SK-N-SH treated with all-trans-retinoic acid at 6 μM for 48 hours (cell line): ENCODE measurements at regions not wholly inside any gene's neighbourhood (a gene's known extent, or its start where the extent isn't known, plus 50 kb on each side); places are given as distances from the start of the nearest gene placed in this dataset.
A peak's percentile ranks its signal among the peaks of the same experiment; 100 is the strongest.

ENCODE experiments used
- ATAC-seq: fragments of 200-7000 bp; cut with Tn5 transposase; 3 replicates; pipeline ENCODE4 v1.9.1; 2020; ENCODE audit warnings: mild to moderate bottlenecking, moderate library complexity
- ARNTL ChIP-seq: fragments of 450-650 bp; formaldehyde crosslinking; IDR thresholded peaks from 2 replicates; pipeline ENCODE4 v1.5.0; 2020; ENCODE audit warnings: low read depth, mild to moderate bottlenecking, moderate library complexity, borderline replicate concordance
- CSDC2 ChIP-seq: fragments of 250-450 bp; sonication (Bioruptor Pico); IDR thresholded peaks from 2 replicates; pipeline ENCODE4 v1.5.0; 2020; ENCODE audit warnings: mild to moderate bottlenecking, moderate library complexity
- ESRRG ChIP-seq: fragments of 250-450 bp; sonication (Bioruptor Pico); IDR thresholded peaks from 2 replicates; pipeline ENCODE4 v1.6.1; 2021; ENCODE audit warnings: mild to moderate bottlenecking
- GLIS3 ChIP-seq: fragments of 250-450 bp; sonication (Bioruptor Pico); IDR thresholded peaks from 2 replicates; pipeline ENCODE4 v1.5.0; 2020; ENCODE audit warnings: mild to moderate bottlenecking, moderate library complexity
- ISL1 ChIP-seq: fragments of 250-450 bp; sonication (Bioruptor Pico); IDR thresholded peaks from 2 replicates; pipeline ENCODE4 v2.1.2; 2022; ENCODE audit warnings: mild to moderate bottlenecking, moderate library complexity
- OSR1 ChIP-seq: fragments of 250-450 bp; sonication (Bioruptor Pico); IDR thresholded peaks from 2 replicates; pipeline ENCODE4 v1.8.0; 2022; ENCODE audit warnings: moderate library complexity, mild to moderate bottlenecking, inconsistent platforms
- PPARA ChIP-seq: fragments of 250-450 bp; sonication (Bioruptor Pico); IDR thresholded peaks from 2 replicates; pipeline ENCODE4 v1.5.0; 2020; ENCODE audit warnings: mild to moderate bottlenecking, borderline replicate concordance
- RARB ChIP-seq: fragments of 250-450 bp; sonication (Bioruptor Pico); IDR thresholded peaks from 2 replicates; pipeline ENCODE4 v1.8.0; 2021; ENCODE audit warnings: mild to moderate bottlenecking, moderate library complexity
- SNAI2 ChIP-seq: fragments of 250-450 bp; sonication (Bioruptor Pico); IDR thresholded peaks from 2 replicates; pipeline ENCODE4 v1.5.0; 2020; ENCODE audit warnings: mild to moderate bottlenecking, moderate library complexity
- TOX ChIP-seq: fragments of 250-450 bp; sonication (Bioruptor Pico); IDR thresholded peaks from 2 replicates; pipeline ENCODE4 v1.8.0; 2021; ENCODE audit warnings: mild to moderate bottlenecking, moderate library complexity, borderline replicate concordance
- ZC3H10 ChIP-seq: fragments of 250-450 bp; sonication (Bioruptor Pico); IDR thresholded peaks from 2 replicates; pipeline ENCODE4 v1.5.1; 2021; ENCODE audit warnings: mild to moderate bottlenecking, moderate library complexity
- ZFP3 ChIP-seq: fragments of 250-450 bp; sonication (Bioruptor Pico); IDR thresholded peaks from 2 replicates; pipeline ENCODE4 v1.5.0; 2020; ENCODE audit warnings: mild to moderate bottlenecking, moderate library complexity
- ZFP30 ChIP-seq: fragments of 450-650 bp; formaldehyde crosslinking; IDR thresholded peaks from 2 replicates; pipeline ENCODE4 v1.5.0; 2022; ENCODE audit warnings: mild to moderate bottlenecking, moderate library complexity
- ZNF565 ChIP-seq: fragments of 450-650 bp; formaldehyde crosslinking; conservative IDR thresholded peaks from 2 replicates; pipeline ENCODE4 v1.5.0; 2020; ENCODE audit warnings: low read depth, mild to moderate bottlenecking, moderate library complexity
- ZNF70 ChIP-seq: fragments of 450-650 bp; formaldehyde crosslinking; IDR thresholded peaks from 2 replicates; pipeline ENCODE4 v1.5.0; 2020; ENCODE audit warnings: mild to moderate bottlenecking, moderate library complexity
- TF ChIP-seq, protein P1 (sequence below): fragments of 250-450 bp; sonication (Bioruptor Pico); IDR thresholded peaks from 2 replicates; pipeline ENCODE4 v1.8.0; 2020; ENCODE audit warnings: mild to moderate bottlenecking, moderate library complexity, borderline replicate concordance
- TF ChIP-seq, protein P2 (sequence below): fragments of 250-450 bp; sonication (Bioruptor Pico); IDR thresholded peaks from 2 replicates; pipeline ENCODE4 v1.5.1; 2020; ENCODE audit warnings: low read depth, mild to moderate bottlenecking, moderate library complexity
- TF ChIP-seq, protein P3 (sequence below): fragments of 250-450 bp; sonication (Bioruptor Pico); IDR thresholded peaks from 2 replicates; pipeline ENCODE4 v1.5.0; 2020; ENCODE audit warnings: mild to moderate bottlenecking, moderate library complexity
- TF ChIP-seq, protein P4 (sequence below): fragments of 250-450 bp; sonication (Bioruptor Pico); IDR thresholded peaks from 2 replicates; pipeline ENCODE4 v1.8.0; 2021; ENCODE audit warnings: low read depth, mild to moderate bottlenecking, moderate library complexity, borderline replicate concordance

DNA sequence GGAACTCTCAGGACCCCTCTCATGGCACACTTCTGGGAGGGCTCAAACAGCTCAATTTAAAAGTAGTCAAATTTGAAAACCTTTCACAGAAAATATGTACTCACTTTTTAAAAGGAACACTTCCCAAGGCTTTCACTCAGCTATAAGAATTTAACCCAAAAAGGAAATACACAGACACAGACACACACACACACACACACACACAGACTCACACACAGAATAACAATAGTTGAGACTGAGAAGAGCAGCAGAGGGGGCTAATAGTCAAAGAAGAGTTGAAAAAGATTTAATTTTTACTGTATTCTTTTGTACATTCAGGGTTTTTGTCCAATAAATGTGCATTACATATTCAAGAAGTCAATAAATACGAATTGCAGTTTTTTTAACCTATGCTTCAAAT is 211.4 kb downstream of the HACE1 start:
- no peak for TF ChIP-seq ZC3H10
- TF ChIP-seq, protein P1, sequence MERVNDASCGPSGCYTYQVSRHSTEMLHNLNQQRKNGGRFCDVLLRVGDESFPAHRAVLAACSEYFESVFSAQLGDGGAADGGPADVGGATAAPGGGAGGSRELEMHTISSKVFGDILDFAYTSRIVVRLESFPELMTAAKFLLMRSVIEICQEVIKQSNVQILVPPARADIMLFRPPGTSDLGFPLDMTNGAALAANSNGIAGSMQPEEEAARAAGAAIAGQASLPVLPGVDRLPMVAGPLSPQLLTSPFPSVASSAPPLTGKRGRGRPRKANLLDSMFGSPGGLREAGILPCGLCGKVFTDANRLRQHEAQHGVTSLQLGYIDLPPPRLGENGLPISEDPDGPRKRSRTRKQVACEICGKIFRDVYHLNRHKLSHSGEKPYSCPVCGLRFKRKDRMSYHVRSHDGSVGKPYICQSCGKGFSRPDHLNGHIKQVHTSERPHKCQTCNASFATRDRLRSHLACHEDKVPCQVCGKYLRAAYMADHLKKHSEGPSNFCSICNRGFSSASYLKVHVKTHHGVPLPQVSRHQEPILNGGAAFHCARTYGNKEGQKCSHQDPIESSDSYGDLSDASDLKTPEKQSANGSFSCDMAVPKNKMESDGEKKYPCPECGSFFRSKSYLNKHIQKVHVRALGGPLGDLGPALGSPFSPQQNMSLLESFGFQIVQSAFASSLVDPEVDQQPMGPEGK, result no peak
- no peak for TF ChIP-seq PPARA
- TF ChIP-seq, protein P2, sequence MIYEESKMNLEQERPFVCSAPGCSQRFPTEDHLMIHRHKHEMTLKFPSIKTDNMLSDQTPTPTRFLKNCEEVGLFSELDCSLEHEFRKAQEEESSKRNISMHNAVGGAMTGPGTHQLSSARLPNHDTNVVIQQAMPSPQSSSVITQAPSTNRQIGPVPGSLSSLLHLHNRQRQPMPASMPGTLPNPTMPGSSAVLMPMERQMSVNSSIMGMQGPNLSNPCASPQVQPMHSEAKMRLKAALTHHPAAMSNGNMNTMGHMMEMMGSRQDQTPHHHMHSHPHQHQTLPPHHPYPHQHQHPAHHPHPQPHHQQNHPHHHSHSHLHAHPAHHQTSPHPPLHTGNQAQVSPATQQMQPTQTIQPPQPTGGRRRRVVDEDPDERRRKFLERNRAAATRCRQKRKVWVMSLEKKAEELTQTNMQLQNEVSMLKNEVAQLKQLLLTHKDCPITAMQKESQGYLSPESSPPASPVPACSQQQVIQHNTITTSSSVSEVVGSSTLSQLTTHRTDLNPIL, result no peak
- no peak for TF ChIP-seq ZFP30 (CRISPR knock-in tag)
- TF ChIP-seq ARNTL (CRISPR knock-in tag), result no peak
- no peak for TF ChIP-seq ZNF565 (CRISPR knock-in tag)
- no peak for TF ChIP-seq TOX (CRISPR knock-in tag)
- TF ChIP-seq, protein P3, sequence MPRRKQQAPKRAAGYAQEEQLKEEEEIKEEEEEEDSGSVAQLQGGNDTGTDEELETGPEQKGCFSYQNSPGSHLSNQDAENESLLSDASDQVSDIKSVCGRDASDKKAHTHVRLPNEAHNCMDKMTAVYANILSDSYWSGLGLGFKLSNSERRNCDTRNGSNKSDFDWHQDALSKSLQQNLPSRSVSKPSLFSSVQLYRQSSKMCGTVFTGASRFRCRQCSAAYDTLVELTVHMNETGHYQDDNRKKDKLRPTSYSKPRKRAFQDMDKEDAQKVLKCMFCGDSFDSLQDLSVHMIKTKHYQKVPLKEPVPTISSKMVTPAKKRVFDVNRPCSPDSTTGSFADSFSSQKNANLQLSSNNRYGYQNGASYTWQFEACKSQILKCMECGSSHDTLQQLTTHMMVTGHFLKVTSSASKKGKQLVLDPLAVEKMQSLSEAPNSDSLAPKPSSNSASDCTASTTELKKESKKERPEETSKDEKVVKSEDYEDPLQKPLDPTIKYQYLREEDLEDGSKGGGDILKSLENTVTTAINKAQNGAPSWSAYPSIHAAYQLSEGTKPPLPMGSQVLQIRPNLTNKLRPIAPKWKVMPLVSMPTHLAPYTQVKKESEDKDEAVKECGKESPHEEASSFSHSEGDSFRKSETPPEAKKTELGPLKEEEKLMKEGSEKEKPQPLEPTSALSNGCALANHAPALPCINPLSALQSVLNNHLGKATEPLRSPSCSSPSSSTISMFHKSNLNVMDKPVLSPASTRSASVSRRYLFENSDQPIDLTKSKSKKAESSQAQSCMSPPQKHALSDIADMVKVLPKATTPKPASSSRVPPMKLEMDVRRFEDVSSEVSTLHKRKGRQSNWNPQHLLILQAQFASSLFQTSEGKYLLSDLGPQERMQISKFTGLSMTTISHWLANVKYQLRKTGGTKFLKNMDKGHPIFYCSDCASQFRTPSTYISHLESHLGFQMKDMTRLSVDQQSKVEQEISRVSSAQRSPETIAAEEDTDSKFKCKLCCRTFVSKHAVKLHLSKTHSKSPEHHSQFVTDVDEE (CRISPR knock-in tag), result no peak
- TF ChIP-seq ZFP3 (CRISPR knock-in tag), result no peak
- no peak for TF ChIP-seq CSDC2 (CRISPR knock-in tag)
- TF ChIP-seq, all 23 proteins: peak for 0
- no peak for ATAC-seq

DNA sequence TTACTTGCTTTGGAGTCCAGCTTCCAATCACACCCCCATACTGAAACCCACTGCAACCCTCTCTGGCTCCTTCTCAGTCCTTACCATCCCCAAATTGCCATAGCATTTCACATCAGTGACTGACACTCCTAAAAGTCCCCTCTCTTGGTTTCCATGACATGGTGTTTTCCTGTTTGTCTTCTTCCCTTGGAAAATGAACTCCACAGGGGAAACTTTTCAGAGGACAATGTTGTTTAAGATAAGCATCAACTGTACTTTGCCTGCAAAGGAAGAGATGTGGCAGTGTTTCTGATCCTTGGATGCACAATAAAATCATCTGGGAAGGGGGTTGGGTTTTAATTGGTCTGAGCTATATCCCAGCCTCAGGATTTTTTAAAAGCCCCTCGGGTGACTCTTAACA is 214.9 kb downstream of the HACE1 start:
- ATAC-seq, result no peak

DNA sequence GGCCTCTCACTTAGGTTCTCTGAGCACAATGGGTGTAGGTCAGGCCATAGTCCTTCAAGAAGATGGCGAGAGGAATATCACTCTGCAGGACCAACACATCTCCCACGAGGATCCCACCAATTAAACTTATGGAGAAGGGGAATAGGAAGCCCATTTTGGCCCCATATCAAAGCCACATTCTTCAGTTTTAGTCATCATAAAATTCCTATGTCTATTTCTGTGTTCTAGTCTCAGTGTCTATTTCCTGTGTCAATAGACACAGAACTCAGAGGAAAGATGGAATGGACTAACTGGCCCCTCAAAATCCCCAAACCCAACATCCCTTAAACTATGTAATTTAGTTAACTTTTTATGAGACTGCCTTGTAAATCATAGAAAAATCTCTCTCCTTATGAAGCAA is 216.8 kb downstream of the HACE1 start:
- peak; percentile 68; the same call in 2 of the 3 replicates for ATAC-seq
- TF ChIP-seq, protein P4, sequence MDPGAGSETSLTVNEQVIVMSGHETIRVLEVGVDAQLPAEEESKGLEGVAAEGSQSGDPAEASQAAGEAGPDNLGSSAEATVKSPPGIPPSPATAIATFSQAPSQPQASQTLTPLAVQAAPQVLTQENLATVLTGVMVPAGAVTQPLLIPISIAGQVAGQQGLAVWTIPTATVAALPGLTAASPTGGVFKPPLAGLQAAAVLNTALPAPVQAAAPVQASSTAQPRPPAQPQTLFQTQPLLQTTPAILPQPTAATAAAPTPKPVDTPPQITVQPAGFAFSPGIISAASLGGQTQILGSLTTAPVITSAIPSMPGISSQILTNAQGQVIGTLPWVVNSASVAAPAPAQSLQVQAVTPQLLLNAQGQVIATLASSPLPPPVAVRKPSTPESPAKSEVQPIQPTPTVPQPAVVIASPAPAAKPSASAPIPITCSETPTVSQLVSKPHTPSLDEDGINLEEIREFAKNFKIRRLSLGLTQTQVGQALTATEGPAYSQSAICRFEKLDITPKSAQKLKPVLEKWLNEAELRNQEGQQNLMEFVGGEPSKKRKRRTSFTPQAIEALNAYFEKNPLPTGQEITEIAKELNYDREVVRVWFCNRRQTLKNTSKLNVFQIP (CRISPR knock-in tag), result no peak
- no peak for TF ChIP-seq ZC3H10

More for the DNA sequence above, 214.9 kb downstream of the HACE1 start:
- TF ChIP-seq, protein P1, result no peak
- TF ChIP-seq RARB (CRISPR knock-in tag) (no peak), CSDC2 (CRISPR knock-in tag) (no peak), ZNF565 (CRISPR knock-in tag) (no peak), ISL1 (CRISPR knock-in tag) (no peak)
- TF ChIP-seq, protein P3 (CRISPR knock-in tag), result no peak

DNA sequence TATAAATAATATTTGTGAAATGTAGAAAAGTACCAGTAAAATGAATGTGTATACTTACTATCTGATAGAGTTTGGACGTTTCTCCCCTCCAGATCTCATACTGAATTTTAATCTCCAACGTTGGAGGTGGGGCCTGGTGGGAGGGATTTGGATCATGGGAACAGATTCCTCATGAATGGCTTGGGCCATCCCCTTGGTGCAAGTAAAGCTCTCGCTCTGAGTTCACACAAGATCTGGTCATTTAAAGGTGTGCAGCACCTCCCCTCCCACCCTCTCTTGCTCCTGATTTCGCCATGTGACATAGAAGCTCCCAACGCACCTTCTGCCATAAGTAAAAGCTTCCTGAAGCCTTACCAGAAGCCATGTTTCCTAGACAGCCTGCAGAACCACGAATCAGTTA is 219.0 kb downstream of the HACE1 start:
- ATAC-seq, result no peak
- TF ChIP-seq RARB (CRISPR knock-in tag) (no peak), ZFP3 (CRISPR knock-in tag) (no peak), ZC3H10 (no peak), ZFP30 (CRISPR knock-in tag) (no peak), ESRRG (CRISPR knock-in tag) (no peak), OSR1 (CRISPR knock-in tag) (no peak), GLIS3 (CRISPR knock-in tag) (no peak), SNAI2 (CRISPR knock-in tag) (no peak), ARNTL (CRISPR knock-in tag) (no peak), ZNF70 (no peak)
- TF ChIP-seq, protein P3 (CRISPR knock-in tag), result no peak
- TF ChIP-seq, protein P2, result no peak
